Fibroblast of lung (primary cell): ENCODE measurements at regions not wholly inside any gene's neighbourhood (a gene's known extent, or its start where the extent isn't known, plus 50 kb on each side); places are given as distances from the start of the nearest gene placed in this dataset.
"Not testable (repeated sequence)": the region's sequence is repeated elsewhere in the genome, so short reads cannot be mapped to it uniquely, and the experiment has no call there.

Source experiments
- DNase-seq, 2 donors: peaks; one replicate each; pipeline versions ENCODE4 v3.0.0 to v3.0.0-alpha.2; 2010; ENCODE audit warnings: low read depth in 2 of 2
- H2AFZ ChIP-seq: 2 replicates; pipeline ENCODE4 v1.5.1; 2012; ENCODE audit warnings: low read length, control low read depth, inconsistent platforms
- H3K27ac ChIP-seq: 2 replicates; pipeline ENCODE4 v1.5.1; 2011; ENCODE audit warnings: low read length, control low read depth; ENCODE audit not compliant: insufficient read depth
- H3K27me3 ChIP-seq: 2 replicates; pipeline ENCODE4 v1.5.1; 2011; ENCODE audit warnings: mild to moderate bottlenecking, low read length; ENCODE audit not compliant: control insufficient read depth, insufficient read depth
- H3K36me3 ChIP-seq: 2 replicates; pipeline ENCODE4 v1.5.1; 2011; ENCODE audit warnings: low read length; ENCODE audit not compliant: control insufficient read depth, insufficient read depth
- H3K4me1 ChIP-seq: 2 replicates; pipeline ENCODE4 v1.5.1; 2011; ENCODE audit warnings: low read length; ENCODE audit not compliant: control insufficient read depth, insufficient read depth; ENCODE audit errors: extremely low read depth
- H3K4me2 ChIP-seq: 2 replicates; pipeline ENCODE4 v1.5.1; 2011; ENCODE audit warnings: low read length, control low read depth; ENCODE audit not compliant: insufficient read depth; ENCODE audit errors: extremely low read depth
- H3K4me3 ChIP-seq, 4 experiments: fragments of 200-600 bp in 1 of 4; sonication (generic) in 1 of 4; replicated peaks in 1 of 4; 2 replicates each; pipeline ENCODE4 v1.5.1; 2011 to 2016; ENCODE audit warnings: low read length in 4 of 4, low read depth in 3 of 4, mild to moderate bottlenecking in 3 of 4, control low read depth in 2 of 4, inconsistent platforms in 1 of 4, mixed read lengths in 1 of 4; ENCODE audit not compliant: insufficient read depth in 1 of 4; ENCODE audit errors: control extremely low read depth in 1 of 4
- H3K79me2 ChIP-seq: 2 replicates; pipeline ENCODE4 v1.5.1; 2012; ENCODE audit warnings: mild to moderate bottlenecking, low read length, inconsistent platforms; ENCODE audit not compliant: control insufficient read depth, insufficient read depth
- H3K9ac ChIP-seq: 2 replicates; pipeline ENCODE4 v1.5.1; 2011; ENCODE audit warnings: mild to moderate bottlenecking, low read length, control low read depth; ENCODE audit not compliant: insufficient read depth
- H3K9me3 ChIP-seq: 2 replicates; pipeline ENCODE4 v1.5.1; 2012; ENCODE audit warnings: low read depth, low read length; ENCODE audit not compliant: control insufficient read depth, insufficient read depth
- H4K20me1 ChIP-seq: 2 replicates; pipeline ENCODE4 v1.5.1; 2011; ENCODE audit warnings: low read length; ENCODE audit not compliant: control insufficient read depth, insufficient read depth; ENCODE audit errors: extremely low read depth
- CTCF ChIP-seq, 2 donors: IDR thresholded peaks in 1 of 2; conservative IDR thresholded peaks in 1 of 2; 1 replicate in 1 of 2; 2 replicates in 1 of 2; pipeline ENCODE4 v1.5.1; 2011 to 2012; ENCODE audit warnings: low read length in 2 of 2, control low read depth in 1 of 2, inconsistent platforms in 1 of 2, low read depth in 1 of 2, mild to moderate bottlenecking in 1 of 2
- EZH2 ChIP-seq: IDR thresholded peaks from 2 replicates; pipeline ENCODE4 v1.5.1; 2012; ENCODE audit warnings: low read length, control low read depth, mild to moderate bottlenecking; ENCODE audit errors: missing control alignments

GRCh38 chr21:20187028-20187427, 811.2 kb upstream of the NCAM2 start:
- no peak overlapping the region for H2AFZ ChIP-seq
- H3K4me3 ChIP-seq: no peak overlapping the region
- no peaks in the 10 kb centered on the region for H3K4me1 ChIP-seq
- no peak overlapping the region for H3K4me2 ChIP-seq
- TF ChIP-seq EZH2: no peak
- TF ChIP-seq CTCF (conservative IDR thresholded peaks at IDR 0.05 in 1 of 2, IDR thresholded peaks at IDR 0.05 in 1 of 2; ENCODE audit: low read depth in 1 of 2, low read length in 2 of 2): no peak
- H4K20me1 ChIP-seq: no peaks in the 10 kb centered on the region
- no peaks in the 10 kb centered on the region for H3K79me2 ChIP-seq
- H3K27me3 ChIP-seq: no peaks in the 10 kb centered on the region
- no peaks in the 10 kb centered on the region for H3K9me3 ChIP-seq
- H3K27ac ChIP-seq: no peak overlapping the region
- no peaks in the 10 kb centered on the region for H3K36me3 ChIP-seq
- H3K9ac ChIP-seq: no peak overlapping the region
- DNase-seq: no peak

GRCh38 chr21:20201323-20201722, 796.9 kb upstream of the NCAM2 start:
- not testable (repeated sequence) for H4K20me1 ChIP-seq, DNase-seq, H3K79me2 ChIP-seq, H3K9me3 ChIP-seq, H3K4me1 ChIP-seq, H3K9ac ChIP-seq, H3K36me3 ChIP-seq, H3K4me3 ChIP-seq, H2AFZ ChIP-seq, H3K4me2 ChIP-seq, H3K27ac ChIP-seq, H3K27me3 ChIP-seq

- Histone ChIP-seq H3K4me3 (no peak overlapping the region), H3K9ac (no peak overlapping the region), H3K4me1 (no peaks in the 10 kb centered on the region), H3K9me3 (no peaks in the 10 kb centered on the region), H3K36me3 (no peaks in the 10 kb centered on the region), H3K4me2 (no peak overlapping the region), H3K27me3 (no peaks in the 10 kb centered on the region), H2AFZ (no peak overlapping the region), H4K20me1 (no peaks in the 10 kb centered on the region), H3K79me2 (no peaks in the 10 kb centered on the region), H3K27ac (no peak overlapping the region)
- TF ChIP-seq EZH2 (no peak), CTCF (conservative IDR thresholded peaks at IDR 0.05 in 1 of 2, IDR thresholded peaks at IDR 0.05 in 1 of 2; ENCODE audit: low read depth in 1 of 2, low read length in 2 of 2) (no peak)
- no peak for DNase-seq
These were observed 790.9 kb upstream of the NCAM2 start for GRCh38 chr21:20207335-20207734.

GRCh38 chr21:20215959-20216358, 782.2 kb upstream of the NCAM2 start:
- H3K27ac ChIP-seq: no peak overlapping the region
- H3K4me3 ChIP-seq: no peak overlapping the region
- no peaks in the 10 kb centered on the region for H3K36me3 ChIP-seq
- H3K79me2 ChIP-seq: no peaks in the 10 kb centered on the region
- DNase-seq: no peak
- H3K9ac ChIP-seq: no peak overlapping the region
- no peak overlapping the region for H3K4me2 ChIP-seq
- H4K20me1 ChIP-seq: no peaks in the 10 kb centered on the region
- H3K4me1 ChIP-seq: no peaks in the 10 kb centered on the region
- H2AFZ ChIP-seq: no peak overlapping the region
- no peak for TF ChIP-seq CTCF (conservative IDR thresholded peaks at IDR 0.05 in 1 of 2, IDR thresholded peaks at IDR 0.05 in 1 of 2; ENCODE audit: low read depth in 1 of 2, low read length in 2 of 2)
- TF ChIP-seq EZH2: no peak
- no peaks in the 10 kb centered on the region for H3K9me3 ChIP-seq
- H3K27me3 ChIP-seq: no peaks in the 10 kb centered on the region
